ENCODE measurements at regions not wholly inside any gene's neighbourhood (a gene's known extent, or its start where the extent isn't known, plus 50 kb on each side); places are given as distances from the start of the nearest gene placed in this dataset.
A peak's percentile ranks its signal among the peaks of the same experiment; 100 is the strongest.
"Not testable (repeated sequence)": the region's sequence is repeated elsewhere in the genome, so short reads cannot be mapped to it uniquely, and the experiment has no call there.

- in situ Hi-C loops (cut with MboI); H3K9me1 ChIP-seq (ENCODE audit: control insufficient read depth, insufficient read depth, low read length); H3K27ac ChIP-seq (ENCODE audit: extremely low read depth, low read depth, low read length); H3K9ac ChIP-seq (ENCODE audit: insufficient read depth in 1 of 2, low read depth in 2 of 2, low read length in 2 of 2); H3K4me3 ChIP-seq; H2AFZ ChIP-seq (ENCODE audit: low read depth, low read length); H3K79me2 ChIP-seq (ENCODE audit: control insufficient read depth, insufficient read depth, low read length); H4K20me1 ChIP-seq (replicated peaks; ENCODE audit: control insufficient read depth, insufficient read depth, low read length); FAIRE-seq; H3K36me3 ChIP-seq (ENCODE audit: control insufficient read depth, insufficient read depth, low read length); ATAC-seq; BruUV-seq (replicated peaks); H3K4me1 ChIP-seq (replicated peaks in 1 of 2; ENCODE audit: control insufficient read depth in 2 of 2, insufficient read depth in 2 of 2, low read length in 2 of 2); CTCF ChIA-PET (ENCODE audit: low intra/inter-chr PET ratio); DNase-seq (ENCODE audit: extremely low read depth in 1 of 4, low spot score in 3 of 4); H3K27me3 ChIP-seq (ENCODE audit: control insufficient read depth in 2 of 2, insufficient read depth in 2 of 2, low read length in 2 of 2); H3K4me2 ChIP-seq (ENCODE audit: insufficient read depth, low read length); intact Hi-C loops (cut with micrococcal nuclease); H3K9me3 ChIP-seq (replicated peaks; ENCODE audit: control insufficient read depth, insufficient read depth, low read depth, low read length): not testable (repeated sequence)
- POLR2A ChIA-PET = interaction anchor here (0.6 kb wide), 1 partner anchor 17 kb away, joined by 3 read pairs; no protein-coding TSS in a partner anchor
- TF ChIP-seq ZNF146 (CRISPR knock-in tag; IDR thresholded peaks at IDR 0.05; ENCODE audit: unreplicated experiment) = peak; percentile 59
- 0% methylated on average over 1 of the region's 1 CpG for WGBS (ENCODE audit: insufficient coverage, low coverage, missing lambda C conversion rate)
Observed at GRCh38 chrX:5289949-5290348, 938.7 kb downstream of the NLGN4X start.

DNA sequence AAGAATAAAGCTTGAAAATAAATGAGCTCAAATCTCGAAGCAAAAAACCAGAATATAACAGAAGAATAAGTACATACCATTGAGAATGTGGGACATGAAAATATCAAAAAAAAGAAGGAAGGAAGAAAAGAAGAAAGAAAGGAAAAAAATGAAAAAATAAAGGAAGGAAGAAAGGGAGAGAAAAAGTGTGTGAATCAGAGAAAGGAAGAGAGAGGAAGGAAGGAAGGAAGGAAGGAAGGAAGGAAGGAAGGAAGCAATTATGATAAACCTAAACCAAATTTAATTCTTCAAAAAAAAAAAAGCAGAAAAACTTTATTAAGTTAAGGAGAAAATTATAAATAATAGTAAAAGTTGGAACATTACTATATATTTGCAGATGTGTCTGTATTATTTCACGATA lies 949.8 kb downstream of the NLGN4X start:
- Histone ChIP-seq H3K9ac (ENCODE audit: insufficient read depth in 1 of 2, low read depth in 2 of 2, low read length in 2 of 2) (no peak overlapping the region), H3K27ac (ENCODE audit: extremely low read depth, low read depth, low read length) (no peak overlapping the region), H3K9me1 (ENCODE audit: control insufficient read depth, insufficient read depth, low read length) (no peaks in the 10 kb centered on the region), H3K36me3 (ENCODE audit: control insufficient read depth, insufficient read depth, low read length) (no peaks in the 10 kb centered on the region), H4K20me1 (replicated peaks; ENCODE audit: control insufficient read depth, insufficient read depth, low read length) (no peaks in the 10 kb centered on the region), H3K27me3 (ENCODE audit: control insufficient read depth in 2 of 2, insufficient read depth in 2 of 2, low read length in 2 of 2) (no peaks in the 10 kb centered on the region), H3K4me2 (ENCODE audit: insufficient read depth, low read length) (no peak overlapping the region), H3K9me3 (replicated peaks; ENCODE audit: control insufficient read depth, insufficient read depth, low read depth, low read length) (no peaks in the 10 kb centered on the region), H3K4me3 (no peak overlapping the region), H2AFZ (ENCODE audit: low read depth, low read length) (no peak overlapping the region), H3K79me2 (ENCODE audit: control insufficient read depth, insufficient read depth, low read length) (no peaks in the 10 kb centered on the region), H3K4me1 (replicated peaks in 1 of 2; ENCODE audit: control insufficient read depth in 2 of 2, insufficient read depth in 2 of 2, low read length in 2 of 2) (no peaks in the 10 kb centered on the region)
- ChIA-PET CTCF (ENCODE audit: low intra/inter-chr PET ratio) (no interaction called here), POLR2A (no interaction called here)
- ATAC-seq = no peak
- 0% methylated on average over 2 of the region's 2 CpGs for WGBS (ENCODE audit: insufficient coverage, low coverage, missing lambda C conversion rate)
- no TSS peak for BruUV-seq (replicated peaks)
- in situ Hi-C loops (cut with MboI) (no loop called here), intact Hi-C loops (cut with micrococcal nuclease) (no loop called here)
- DNase-seq (ENCODE audit: extremely low read depth in 1 of 4, low spot score in 3 of 4) = no peak
- no peak for FAIRE-seq
- TF ChIP-seq TEAD4 (IDR thresholded peaks at IDR 0.05; ENCODE audit: low read length) (no peak), TEAD4 (CRISPR knock-in tag; IDR thresholded peaks at IDR 0.05; ENCODE audit: borderline replicate concordance) (no peak), MAFK (IDR thresholded peaks at IDR 0.05; ENCODE audit: low read length) (no peak), RBM17 (IDR thresholded peaks at IDR 0.05; ENCODE audit: borderline replicate concordance, low read depth, low read length) (no peak), ZNF24 (IDR thresholded peaks at IDR 0.05) (no peak), ZBTB1 (CRISPR knock-in tag; IDR thresholded peaks at IDR 0.05; ENCODE audit: borderline replicate concordance, low read depth) (no peak), NCOA1 (IDR thresholded peaks at IDR 0.05; ENCODE audit: low read depth) (no peak), SMAD2 (IDR thresholded peaks at IDR 0.05; ENCODE audit: low read depth, low read length) (no peak)
